Mucosa of rectum (tissue), 2 donors: ENCODE measurements at regions not wholly inside any gene's neighbourhood (a gene's known extent, or its start where the extent isn't known, plus 50 kb on each side); places are given as distances from the start of the nearest gene placed in this dataset.
A peak's percentile ranks its signal among the peaks of the same experiment; 100 is the strongest.
"Not testable (repeated sequence)": the region's sequence is repeated elsewhere in the genome, so short reads cannot be mapped to it uniquely, and the experiment has no call there.

Experiments used
- H3K27ac ChIP-seq, 2 donors: one replicate each; pipeline ENCODE4 v1.7.0; 2013; ENCODE audit warnings: inconsistent platforms in 2 of 2, low read depth in 2 of 2, low read length in 2 of 2
- H3K27me3 ChIP-seq, 2 donors: one replicate each; pipeline ENCODE4 v1.7.0; 2013; ENCODE audit warnings: low read length in 2 of 2; ENCODE audit not compliant: control insufficient read depth in 2 of 2, insufficient read depth in 2 of 2
- H3K36me3 ChIP-seq, 2 donors: one replicate each; pipeline ENCODE4 v1.7.0; 2013; ENCODE audit warnings: low read length in 2 of 2; ENCODE audit not compliant: control insufficient read depth in 2 of 2, insufficient read depth in 2 of 2
- H3K4me1 ChIP-seq, 2 donors: one replicate each; pipeline ENCODE4 v1.7.0; 2013; ENCODE audit warnings: low read length in 2 of 2, mild to moderate bottlenecking in 1 of 2; ENCODE audit not compliant: control insufficient read depth in 2 of 2, insufficient read depth in 2 of 2
- H3K4me3 ChIP-seq, 2 donors: one replicate each; pipeline ENCODE4 v1.7.0; 2013; ENCODE audit warnings: low read length in 2 of 2
- H3K9ac ChIP-seq, 2 donors: one replicate each; pipeline ENCODE4 v1.7.0; 2013; ENCODE audit warnings: low read length in 2 of 2, low read depth in 1 of 2, mild to moderate bottlenecking in 1 of 2
- H3K9me3 ChIP-seq, 2 donors: one replicate each; pipeline ENCODE4 v1.7.0; 2013; ENCODE audit warnings: low read length in 2 of 2; ENCODE audit not compliant: control insufficient read depth in 2 of 2
- donor health status: healthy.
- donor health status: Normal muscosa, but diverticular disease.

GRCh38 chr5:57745029-57745428, 262.4 kb upstream of the ACTBL2 start:
- no peaks in the 10 kb centered on the region for H3K4me1 ChIP-seq
- H3K9me3 ChIP-seq = no peaks in the 10 kb centered on the region
- H3K9ac ChIP-seq = no peak overlapping the region
- no peaks in the 10 kb centered on the region for H3K36me3 ChIP-seq
- H3K4me3 ChIP-seq = no peak overlapping the region
- no peak overlapping the region for H3K27ac ChIP-seq
- no peaks in the 10 kb centered on the region for H3K27me3 ChIP-seq

- no peaks in the 10 kb centered on the region for H3K4me1 ChIP-seq
- H3K4me3 ChIP-seq = no peak overlapping the region
- no peaks in the 10 kb centered on the region for H3K9me3 ChIP-seq
- H3K27me3 ChIP-seq = no peaks in the 10 kb centered on the region
- no peak overlapping the region for H3K27ac ChIP-seq
- H3K9ac ChIP-seq = no peak overlapping the region
- no peaks in the 10 kb centered on the region for H3K36me3 ChIP-seq
Observed at GRCh38 chr5:57741336-57741735, 258.7 kb upstream of the ACTBL2 start.

GRCh38 chr5:57738787-57739186, 256.2 kb upstream of the ACTBL2 start:
- no peak overlapping the region for H3K4me3 ChIP-seq
- H3K27ac ChIP-seq = no peak overlapping the region
- no peaks in the 10 kb centered on the region for H3K36me3 ChIP-seq
- H3K9ac ChIP-seq = no peak overlapping the region
- H3K27me3 ChIP-seq = no peaks in the 10 kb centered on the region
- H3K4me1 ChIP-seq = no peaks in the 10 kb centered on the region
- no peaks in the 10 kb centered on the region for H3K9me3 ChIP-seq

- Histone ChIP-seq H3K27me3 (no peaks in the 10 kb centered on the region), H3K4me3 (no peak overlapping the region), H3K9ac (no peak overlapping the region), H3K27ac (no peak overlapping the region), H3K4me1 (no peaks in the 10 kb centered on the region), H3K36me3 (no peaks in the 10 kb centered on the region), H3K9me3 (no peaks in the 10 kb centered on the region)
Observed at GRCh38 chr5:57738301-57738700, 255.7 kb upstream of the ACTBL2 start.

- Histone ChIP-seq H3K36me3 (no peaks in the 10 kb centered on the region), H3K9me3 (no peaks in the 10 kb centered on the region), H3K4me3 (no peak overlapping the region), H3K4me1 (no peaks in the 10 kb centered on the region), H3K27me3 (no peaks in the 10 kb centered on the region), H3K27ac (peak overlapping the region in 1 of 2 donors; percentile 5), H3K9ac (no peak overlapping the region)
Observed at GRCh38 chr5:57736716-57737115, 254.1 kb upstream of the ACTBL2 start.

- not testable (repeated sequence) for H3K36me3 ChIP-seq, H3K4me3 ChIP-seq, H3K4me1 ChIP-seq, H3K9me3 ChIP-seq, H3K27ac ChIP-seq, H3K9ac ChIP-seq, H3K27me3 ChIP-seq
Observed at GRCh38 chr5:57735279-57736153, 252.9 kb upstream of the ACTBL2 start.

GRCh38 chr5:57734296-57734695, 251.7 kb upstream of the ACTBL2 start:
- Histone ChIP-seq H3K27me3 (no peaks in the 10 kb centered on the region), H3K27ac (no peak overlapping the region), H3K9me3 (no peaks in the 10 kb centered on the region), H3K4me1 (no peaks in the 10 kb centered on the region), H3K9ac (no peak overlapping the region), H3K4me3 (no peak overlapping the region), H3K36me3 (no peaks in the 10 kb centered on the region)

- Histone ChIP-seq H3K27me3 (no peaks in the 10 kb centered on the region), H3K4me3 (no peak overlapping the region), H3K27ac (no peak overlapping the region), H3K9me3 (no peaks in the 10 kb centered on the region), H3K9ac (no peak overlapping the region), H3K36me3 (no peaks in the 10 kb centered on the region), H3K4me1 (no peaks in the 10 kb centered on the region)
Observed at GRCh38 chr5:57727591-57727990, 245.0 kb upstream of the ACTBL2 start.

- Histone ChIP-seq H3K4me3 (no peak overlapping the region), H3K9me3 (no peaks in the 10 kb centered on the region), H3K27ac (no peak overlapping the region), H3K4me1 (no peaks in the 10 kb centered on the region), H3K36me3 (no peaks in the 10 kb centered on the region), H3K27me3 (peaks cover 0 to under 1% of the 10 kb centered on the region in 2 donors), H3K9ac (no peak overlapping the region)
Observed at GRCh38 chr5:57725658-57726504, 243.3 kb upstream of the ACTBL2 start.

- no peaks in the 10 kb centered on the region for H3K4me1 ChIP-seq
- H3K4me3 ChIP-seq = no peak overlapping the region
- peaks cover 0 to 3% of the 10 kb centered on the region in 2 donors for H3K27me3 ChIP-seq
- no peak overlapping the region for H3K9ac ChIP-seq
- H3K27ac ChIP-seq = no peak overlapping the region
- H3K9me3 ChIP-seq = no peaks in the 10 kb centered on the region
- H3K36me3 ChIP-seq = no peaks in the 10 kb centered on the region
Observed at GRCh38 chr5:57724836-57725235, 242.2 kb upstream of the ACTBL2 start.
